Fibroblast of the aortic adventitia (primary cell): ENCODE measurements at regions not wholly inside any gene's neighbourhood (a gene's known extent, or its start where the extent isn't known, plus 50 kb on each side); places are given as distances from the start of the nearest gene placed in this dataset.

ENCODE experiments used
- DNase-seq: peaks from one replicate; pipeline ENCODE4 v3.0.0-alpha.2; 2010; ENCODE audit warnings: low read depth
- H3K4me3 ChIP-seq: 2 replicates; pipeline ENCODE4 v1.5.1; 2011; ENCODE audit warnings: low read depth, mild to moderate bottlenecking, control low read depth, low read length, moderate library complexity
- TF ChIP-seq, protein P1 (sequence below): IDR thresholded peaks from 2 replicates; pipeline ENCODE4 v1.5.1; 2011; ENCODE audit warnings: mild to moderate bottlenecking, low read length, control low read depth, inconsistent platforms; ENCODE audit not compliant: insufficient read depth

- TF ChIP-seq, protein P1, sequence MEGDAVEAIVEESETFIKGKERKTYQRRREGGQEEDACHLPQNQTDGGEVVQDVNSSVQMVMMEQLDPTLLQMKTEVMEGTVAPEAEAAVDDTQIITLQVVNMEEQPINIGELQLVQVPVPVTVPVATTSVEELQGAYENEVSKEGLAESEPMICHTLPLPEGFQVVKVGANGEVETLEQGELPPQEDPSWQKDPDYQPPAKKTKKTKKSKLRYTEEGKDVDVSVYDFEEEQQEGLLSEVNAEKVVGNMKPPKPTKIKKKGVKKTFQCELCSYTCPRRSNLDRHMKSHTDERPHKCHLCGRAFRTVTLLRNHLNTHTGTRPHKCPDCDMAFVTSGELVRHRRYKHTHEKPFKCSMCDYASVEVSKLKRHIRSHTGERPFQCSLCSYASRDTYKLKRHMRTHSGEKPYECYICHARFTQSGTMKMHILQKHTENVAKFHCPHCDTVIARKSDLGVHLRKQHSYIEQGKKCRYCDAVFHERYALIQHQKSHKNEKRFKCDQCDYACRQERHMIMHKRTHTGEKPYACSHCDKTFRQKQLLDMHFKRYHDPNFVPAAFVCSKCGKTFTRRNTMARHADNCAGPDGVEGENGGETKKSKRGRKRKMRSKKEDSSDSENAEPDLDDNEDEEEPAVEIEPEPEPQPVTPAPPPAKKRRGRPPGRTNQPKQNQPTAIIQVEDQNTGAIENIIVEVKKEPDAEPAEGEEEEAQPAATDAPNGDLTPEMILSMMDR, result no peak
- DNase-seq, result no peak
- no peak overlapping the region for H3K4me3 ChIP-seq
Measured at GRCh38 chr1:232515706-232516105, 114.2 kb downstream of the SIPA1L2 start.

DNA sequence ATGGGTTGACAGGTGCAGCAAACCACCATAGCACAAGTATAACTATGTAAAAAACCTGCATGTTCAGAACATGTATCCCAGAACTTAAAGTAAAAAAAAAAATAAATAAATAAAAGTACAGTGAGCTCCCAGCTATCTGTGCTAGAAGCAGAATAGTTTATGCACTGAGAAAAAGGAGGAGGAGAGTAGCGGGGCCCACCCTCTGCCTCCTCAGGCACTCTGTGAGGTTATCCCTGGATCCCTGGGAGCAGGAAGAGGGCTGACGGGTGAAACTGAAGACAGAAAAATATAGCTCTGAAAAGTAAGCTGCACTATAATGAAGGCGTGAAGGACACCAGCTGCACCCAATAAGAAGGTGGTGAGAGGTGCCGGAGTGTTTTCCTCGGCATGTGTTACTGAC lies 117.2 kb downstream of the SIPA1L2 start:
- TF ChIP-seq, protein P1, result no peak
- no peak for DNase-seq
- H3K4me3 ChIP-seq, result no peak overlapping the region

GRCh38 chr1:232511172-232511571 lies 118.8 kb downstream of the SIPA1L2 start:
- H3K4me3 ChIP-seq, result no peak overlapping the region
- TF ChIP-seq, protein P1, result no peak
- no peak for DNase-seq

- no peak for DNase-seq
- H3K4me3 ChIP-seq, result no peak overlapping the region
- TF ChIP-seq, protein P1, result no peak
Measured at GRCh38 chr1:232510367-232511110, 119.4 kb downstream of the SIPA1L2 start.

GRCh38 chr1:232509570-232509969 lies 120.4 kb downstream of the SIPA1L2 start:
- no peak overlapping the region for H3K4me3 ChIP-seq
- peak; percentile 20 for DNase-seq
- TF ChIP-seq, protein P1, result no peak

DNA sequence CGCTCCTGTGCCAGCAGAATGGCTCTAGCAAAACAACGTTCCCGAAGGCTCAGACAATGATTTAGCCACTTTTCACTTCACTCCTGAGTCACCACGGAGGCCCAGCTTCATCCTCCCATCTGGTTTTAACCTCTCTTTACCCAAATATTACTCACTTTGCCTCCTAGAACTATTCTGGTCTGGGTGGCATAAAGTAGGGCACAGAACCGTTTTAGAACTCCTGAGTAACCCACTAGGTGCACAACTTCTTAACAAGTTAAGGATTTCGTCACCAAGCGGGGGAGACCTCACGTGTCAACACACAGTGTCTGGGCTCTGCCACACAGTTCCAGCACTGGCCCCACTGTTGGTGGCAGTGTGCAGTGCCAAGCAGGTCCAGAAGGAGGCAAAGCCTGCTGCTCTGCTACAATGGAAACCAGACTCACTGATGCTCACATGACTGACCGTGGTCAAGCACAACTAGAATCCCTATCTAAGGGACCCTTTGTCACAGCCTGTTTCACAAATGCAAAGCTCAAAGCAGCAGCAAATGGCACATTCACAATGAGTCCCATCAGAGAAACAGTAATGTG lies 121.7 kb downstream of the SIPA1L2 start:
- TF ChIP-seq, protein P1, result peak; percentile 19
- DNase-seq, result no peak
- no peak overlapping the region for H3K4me3 ChIP-seq
